Omental fat pad (tissue), 3 donors: ENCODE measurements at regions not wholly inside any gene's neighbourhood (a gene's known extent, or its start where the extent isn't known, plus 50 kb on each side); places are given as distances from the start of the nearest gene placed in this dataset.

Experiments used
- ATAC-seq: fragments of 150-250 bp; one replicate; pipeline ENCODE4 v1.9.1; 2016; ENCODE audit warnings: mild to moderate bottlenecking, moderate library complexity; ENCODE audit not compliant: low FRiP score
- DNase-seq: peaks from one replicate; pipeline ENCODE4 v3.0.0-alpha.2; 2019; ENCODE audit warnings: low spot score
- CTCF ChIP-seq, 3 donors: fragments of 450-650 bp; IDR thresholded peaks; one replicate each; pipeline ENCODE4 v1.5.1; 2016 to 2017; ENCODE audit warnings: antibody characterized with exemption in 3 of 3, mild to moderate bottlenecking in 3 of 3, moderate library complexity in 2 of 3

- TF ChIP-seq CTCF (IDR thresholded peaks at IDR 0.05) = no peak
- ATAC-seq = no peak
- no peak for DNase-seq
Measured at GRCh38 chr4:3851211-3851610, 85.0 kb downstream of the ADRA2C start.

- ATAC-seq = no peak
- no peak for DNase-seq
Measured at GRCh38 chr4:3851881-3852280, 85.7 kb downstream of the ADRA2C start.

GRCh38 chr4:3852309-3852708 lies 86.1 kb downstream of the ADRA2C start:
- no peak for DNase-seq
- TF ChIP-seq CTCF (IDR thresholded peaks at IDR 0.05) = no peak
- no peak for ATAC-seq

More at GRCh38 chr4:3851881-3852280, 85.7 kb downstream of the ADRA2C start:
- no peak for TF ChIP-seq CTCF (IDR thresholded peaks at IDR 0.05)

- no peak for ATAC-seq
- no peak for TF ChIP-seq CTCF (IDR thresholded peaks at IDR 0.05)
- DNase-seq = no peak
Measured at GRCh38 chr4:3852711-3853110, 86.5 kb downstream of the ADRA2C start.

GRCh38 chr4:3853388-3854035 lies 87.3 kb downstream of the ADRA2C start:
- ATAC-seq = no peak
- DNase-seq = no peak
- no peak for TF ChIP-seq CTCF (IDR thresholded peaks at IDR 0.05)

GRCh38 chr4:3854661-3855060 lies 88.5 kb downstream of the ADRA2C start:
- ATAC-seq = no peak
- no peak for TF ChIP-seq CTCF (IDR thresholded peaks at IDR 0.05)

GRCh38 chr4:3855646-3856045 lies 89.5 kb downstream of the ADRA2C start:
- ATAC-seq = no peak
- TF ChIP-seq CTCF (IDR thresholded peaks at IDR 0.05) = no peak

More at GRCh38 chr4:3854661-3855060, 88.5 kb downstream of the ADRA2C start:
- no peak for DNase-seq

More at GRCh38 chr4:3855646-3856045, 89.5 kb downstream of the ADRA2C start:
- DNase-seq = no peak
